Neural progenitor cell (in vitro differentiated cells): ENCODE measurements at regions not wholly inside any gene's neighbourhood (a gene's known extent, or its start where the extent isn't known, plus 50 kb on each side); places are given as distances from the start of the nearest gene placed in this dataset.

Experiments used
- CTCF ChIP-seq: fragments of 200-600 bp; sonication (generic); IDR thresholded peaks from 2 replicates; pipeline ENCODE4 v1.5.1; 2017; ENCODE audit warnings: antibody characterized with exemption, mild to moderate bottlenecking
- EZH2 ChIP-seq: fragments of 200-600 bp; sonication (generic); IDR thresholded peaks from 2 replicates; pipeline ENCODE4 v1.6.1; 2017; ENCODE audit warnings: antibody characterized with exemption, mild to moderate bottlenecking, moderate library complexity

- no peak for TF ChIP-seq CTCF
- TF ChIP-seq EZH2: no peak
Measured at GRCh38 chr2:126059379-126059778, 596.6 kb upstream of the GYPC start.
